WTC11 (cell line): ENCODE measurements at regions not wholly inside any gene's neighbourhood (a gene's known extent, or its start where the extent isn't known, plus 50 kb on each side); places are given as distances from the start of the nearest gene placed in this dataset.

Experiments used
- ATAC-seq: fragments of 200-7000 bp; cut with Tn5 transposase; 2 replicates; pipeline ENCODE4 v1.10.0; 2021; ENCODE audit warnings: mild to moderate bottlenecking, moderate library complexity
- CTCF ChIA-PET: fragments of 300-600 bp; sonication (Branson Sonifier 250); formaldehyde crosslinking; loops from one replicate; lab custom pipeline; 2021; ENCODE audit warnings: antibody characterized with exemption; lab: Charles Lee
- POLR2A ChIA-PET: fragments of 350-600 bp; sonication (Branson Sonifier 250); formaldehyde crosslinking; loops from one replicate; lab custom pipeline; 2021; ENCODE audit warnings: antibody characterized with exemption; lab: Charles Lee
- DNase-seq: peaks from one replicate; pipeline ENCODE4 v3.0.0; 2021; ENCODE audit warnings: low spot score
- H3K27ac Mint-ChIP-seq: 2 replicates; pipeline ENCODE4 v1.8.0; 2021; ENCODE audit warnings: mixed read lengths
- H3K27me3 Mint-ChIP-seq: 2 replicates; pipeline ENCODE4 v1.8.0; 2021; ENCODE audit warnings: low read depth, mild to moderate bottlenecking, moderate library complexity, mixed read lengths
- H3K36me3 Mint-ChIP-seq: 2 replicates; pipeline ENCODE4 v1.8.0; 2021; ENCODE audit warnings: mixed read lengths
- H3K4me1 Mint-ChIP-seq: 2 replicates; pipeline ENCODE4 v1.8.0; 2022; ENCODE audit warnings: mixed read lengths
- H3K4me3 Mint-ChIP-seq: 2 replicates; pipeline ENCODE4 v1.8.0; 2021; ENCODE audit warnings: mild to moderate bottlenecking, moderate library complexity, mixed read lengths
- H3K9me3 Mint-ChIP-seq: 2 replicates; pipeline ENCODE4 v1.8.0; 2021; ENCODE audit warnings: mixed read lengths
- ATF6 ChIP-seq: sonication (generic); formaldehyde crosslinking; IDR thresholded peaks from 2 replicates; pipeline ENCODE4 v1.8.1; 2023; ENCODE audit warnings: mild to moderate bottlenecking, missing genetic modification reagents
- GRHL2 ChIP-seq: fragments of 250-450 bp; sonication (Bioruptor Pico); IDR thresholded peaks from 2 replicates; pipeline ENCODE4 v1.8.0; 2022; ENCODE audit warnings: mild to moderate bottlenecking, moderate library complexity; ENCODE audit not compliant: insufficient replicate concordance, severe bottlenecking
- HMGA2 ChIP-seq: fragments of 250-450 bp; sonication (Bioruptor Pico); IDR thresholded peaks from 2 replicates; pipeline ENCODE4 v1.4.0; 2021; ENCODE audit warnings: mild to moderate bottlenecking, moderate library complexity
- KAT7 ChIP-seq: sonication (generic); formaldehyde crosslinking; IDR thresholded peaks from 2 replicates; pipeline ENCODE4 v1.8.1; 2023; ENCODE audit warnings: missing genetic modification reagents, mild to moderate bottlenecking, borderline replicate concordance
- NFATC4 ChIP-seq: fragments of 250-450 bp; sonication (Bioruptor Pico); IDR thresholded peaks from 2 replicates; pipeline ENCODE4 v1.9.0; 2021; ENCODE audit warnings: mild to moderate bottlenecking
- PRDM15 ChIP-seq: sonication (generic); formaldehyde crosslinking; IDR thresholded peaks from 2 replicates; pipeline ENCODE4 v1.8.0; 2022; ENCODE audit warnings: missing genetic modification reagents
- PRRX2 ChIP-seq: fragments of 250-450 bp; sonication (Bioruptor Pico); IDR thresholded peaks from 2 replicates; pipeline ENCODE4 v1.8.0; 2021; ENCODE audit warnings: mild to moderate bottlenecking
- TEAD4 ChIP-seq: sonication (generic); formaldehyde crosslinking; IDR thresholded peaks from 2 replicates; pipeline ENCODE4 v1.8.0; 2022; ENCODE audit warnings: mild to moderate bottlenecking, missing genetic modification reagents
- TP53 ChIP-seq: sonication (generic); formaldehyde crosslinking; IDR thresholded peaks from 2 replicates; pipeline ENCODE4 v1.8.1; 2023; ENCODE audit warnings: mild to moderate bottlenecking, missing genetic modification reagents
- ZNF138 ChIP-seq: sonication (generic); formaldehyde crosslinking; conservative IDR thresholded peaks from 2 replicates; pipeline ENCODE4 v1.8.1; 2022; ENCODE audit warnings: mild to moderate bottlenecking, moderate library complexity, missing genetic modification reagents
- ZNF219 ChIP-seq: sonication (generic); formaldehyde crosslinking; IDR thresholded peaks from 2 replicates; pipeline ENCODE4 v1.8.0; 2023; ENCODE audit warnings: missing genetic modification reagents, mild to moderate bottlenecking, borderline replicate concordance
- ZNF232 ChIP-seq: sonication (generic); formaldehyde crosslinking; IDR thresholded peaks from 2 replicates; pipeline ENCODE4 v1.8.0; 2022; ENCODE audit warnings: mild to moderate bottlenecking, missing genetic modification reagents
- ZNF317 ChIP-seq: sonication (generic); formaldehyde crosslinking; IDR thresholded peaks from 2 replicates; pipeline ENCODE4 v1.8.1; 2023; ENCODE audit warnings: low read depth, mild to moderate bottlenecking, moderate library complexity, missing genetic modification reagents, borderline replicate concordance
- ZNF423 ChIP-seq: fragments of 250-450 bp; sonication (Bioruptor Pico); IDR thresholded peaks from 2 replicates; pipeline ENCODE4 v2.1.2; 2022; ENCODE audit warnings: mild to moderate bottlenecking, moderate library complexity
- TF ChIP-seq, protein P1 (sequence below): fragments of 250-450 bp; sonication (Bioruptor Pico); IDR thresholded peaks from 2 replicates; pipeline ENCODE4 v1.9.0; 2021; ENCODE audit warnings: mild to moderate bottlenecking
- TF ChIP-seq, protein P2 (sequence below): sonication (generic); formaldehyde crosslinking; IDR thresholded peaks from 2 replicates; pipeline ENCODE4 v1.8.1; 2023; ENCODE audit warnings: mild to moderate bottlenecking, missing genetic modification reagents
- TF ChIP-seq, protein P3 (sequence below): fragments of 200-600 bp; IDR thresholded peaks from 2 replicates; pipeline ENCODE4 v1.8.0; 2022; ENCODE audit warnings: antibody characterized with exemption
- TF ChIP-seq, protein P4 (sequence below): sonication (generic); formaldehyde crosslinking; IDR thresholded peaks from 2 replicates; pipeline ENCODE4 v1.8.0; 2022; ENCODE audit warnings: mild to moderate bottlenecking, missing genetic modification reagents
- TF ChIP-seq, protein P5 (sequence below): sonication (generic); formaldehyde crosslinking; IDR thresholded peaks from 2 replicates; pipeline ENCODE4 v1.8.0; 2022; ENCODE audit warnings: mild to moderate bottlenecking, missing genetic modification reagents
- TF ChIP-seq, protein P6 (sequence below): fragments of 250-450 bp; sonication (Bioruptor Pico); IDR thresholded peaks from 2 replicates; pipeline ENCODE4 v1.9.0; 2021; ENCODE audit warnings: mild to moderate bottlenecking, borderline replicate concordance

DNA sequence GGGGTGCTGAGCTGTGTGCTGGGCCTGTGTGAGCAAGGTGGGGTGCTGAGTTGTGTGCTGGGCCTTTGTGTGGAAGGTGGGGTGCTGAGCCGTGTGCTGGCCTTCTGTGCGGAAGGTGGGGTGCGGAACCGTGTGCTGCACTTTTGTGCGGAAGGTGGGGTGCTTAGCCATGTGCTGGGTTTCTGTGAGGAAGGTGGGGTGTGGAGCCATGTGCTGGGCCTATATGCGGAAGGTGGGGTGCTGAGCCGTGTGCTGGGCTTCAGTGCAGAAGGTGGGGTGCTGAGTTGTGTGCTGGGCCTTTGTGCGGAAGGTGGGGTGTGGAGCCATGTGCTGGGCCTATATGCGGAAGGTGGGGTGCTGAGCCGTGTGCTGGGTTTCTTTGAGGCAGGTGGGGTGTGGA is 555.4 kb upstream of the EEF2KMT start:
- Mint-ChIP-seq H3K27ac (no peak overlapping the region), H3K4me3 (no peak overlapping the region), H3K4me1 (no peaks in the 10 kb centered on the region), H3K36me3 (peaks cover 60% of the 10 kb centered on the region)
- CTCF ChIA-PET, result no interaction called here
- no peak for DNase-seq
- TF ChIP-seq PRRX2 (CRISPR knock-in tag) (no peak), ZNF219 (CRISPR knock-in tag) (no peak), GRHL2 (CRISPR knock-in tag) (no peak), ATF6 (CRISPR knock-in tag) (no peak), KAT7 (CRISPR knock-in tag) (no peak), TEAD4 (CRISPR knock-in tag) (no peak), ZNF317 (no peak), TP53 (CRISPR knock-in tag) (no peak), ZNF423 (CRISPR knock-in tag) (no peak), ZNF232 (CRISPR knock-in tag) (no peak), HMGA2 (CRISPR knock-in tag) (no peak), NFATC4 (CRISPR knock-in tag) (no peak), ZNF138 (CRISPR knock-in tag) (no peak), PRDM15 (CRISPR knock-in tag) (no peak)
- TF ChIP-seq, protein P1, sequence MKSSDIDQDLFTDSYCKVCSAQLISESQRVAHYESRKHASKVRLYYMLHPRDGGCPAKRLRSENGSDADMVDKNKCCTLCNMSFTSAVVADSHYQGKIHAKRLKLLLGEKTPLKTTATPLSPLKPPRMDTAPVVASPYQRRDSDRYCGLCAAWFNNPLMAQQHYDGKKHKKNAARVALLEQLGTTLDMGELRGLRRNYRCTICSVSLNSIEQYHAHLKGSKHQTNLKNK (CRISPR knock-in tag), result no peak
- TF ChIP-seq, protein P2, sequence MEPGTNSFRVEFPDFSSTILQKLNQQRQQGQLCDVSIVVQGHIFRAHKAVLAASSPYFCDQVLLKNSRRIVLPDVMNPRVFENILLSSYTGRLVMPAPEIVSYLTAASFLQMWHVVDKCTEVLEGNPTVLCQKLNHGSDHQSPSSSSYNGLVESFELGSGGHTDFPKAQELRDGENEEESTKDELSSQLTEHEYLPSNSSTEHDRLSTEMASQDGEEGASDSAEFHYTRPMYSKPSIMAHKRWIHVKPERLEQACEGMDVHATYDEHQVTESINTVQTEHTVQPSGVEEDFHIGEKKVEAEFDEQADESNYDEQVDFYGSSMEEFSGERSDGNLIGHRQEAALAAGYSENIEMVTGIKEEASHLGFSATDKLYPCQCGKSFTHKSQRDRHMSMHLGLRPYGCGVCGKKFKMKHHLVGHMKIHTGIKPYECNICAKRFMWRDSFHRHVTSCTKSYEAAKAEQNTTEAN (CRISPR knock-in tag), result no peak
- TF ChIP-seq, protein P3, sequence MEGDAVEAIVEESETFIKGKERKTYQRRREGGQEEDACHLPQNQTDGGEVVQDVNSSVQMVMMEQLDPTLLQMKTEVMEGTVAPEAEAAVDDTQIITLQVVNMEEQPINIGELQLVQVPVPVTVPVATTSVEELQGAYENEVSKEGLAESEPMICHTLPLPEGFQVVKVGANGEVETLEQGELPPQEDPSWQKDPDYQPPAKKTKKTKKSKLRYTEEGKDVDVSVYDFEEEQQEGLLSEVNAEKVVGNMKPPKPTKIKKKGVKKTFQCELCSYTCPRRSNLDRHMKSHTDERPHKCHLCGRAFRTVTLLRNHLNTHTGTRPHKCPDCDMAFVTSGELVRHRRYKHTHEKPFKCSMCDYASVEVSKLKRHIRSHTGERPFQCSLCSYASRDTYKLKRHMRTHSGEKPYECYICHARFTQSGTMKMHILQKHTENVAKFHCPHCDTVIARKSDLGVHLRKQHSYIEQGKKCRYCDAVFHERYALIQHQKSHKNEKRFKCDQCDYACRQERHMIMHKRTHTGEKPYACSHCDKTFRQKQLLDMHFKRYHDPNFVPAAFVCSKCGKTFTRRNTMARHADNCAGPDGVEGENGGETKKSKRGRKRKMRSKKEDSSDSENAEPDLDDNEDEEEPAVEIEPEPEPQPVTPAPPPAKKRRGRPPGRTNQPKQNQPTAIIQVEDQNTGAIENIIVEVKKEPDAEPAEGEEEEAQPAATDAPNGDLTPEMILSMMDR, result no peak
- TF ChIP-seq, protein P4, sequence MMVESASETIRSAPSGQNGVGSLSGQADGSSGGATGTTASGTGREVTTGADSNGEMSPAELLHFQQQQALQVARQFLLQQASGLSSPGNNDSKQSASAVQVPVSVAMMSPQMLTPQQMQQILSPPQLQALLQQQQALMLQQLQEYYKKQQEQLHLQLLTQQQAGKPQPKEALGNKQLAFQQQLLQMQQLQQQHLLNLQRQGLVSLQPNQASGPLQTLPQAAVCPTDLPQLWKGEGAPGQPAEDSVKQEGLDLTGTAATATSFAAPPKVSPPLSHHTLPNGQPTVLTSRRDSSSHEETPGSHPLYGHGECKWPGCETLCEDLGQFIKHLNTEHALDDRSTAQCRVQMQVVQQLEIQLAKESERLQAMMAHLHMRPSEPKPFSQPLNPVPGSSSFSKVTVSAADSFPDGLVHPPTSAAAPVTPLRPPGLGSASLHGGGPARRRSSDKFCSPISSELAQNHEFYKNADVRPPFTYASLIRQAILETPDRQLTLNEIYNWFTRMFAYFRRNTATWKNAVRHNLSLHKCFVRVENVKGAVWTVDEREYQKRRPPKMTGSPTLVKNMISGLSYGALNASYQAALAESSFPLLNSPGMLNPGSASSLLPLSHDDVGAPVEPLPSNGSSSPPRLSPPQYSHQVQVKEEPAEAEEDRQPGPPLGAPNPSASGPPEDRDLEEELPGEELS (CRISPR knock-in tag), result no peak
- TF ChIP-seq, protein P5, sequence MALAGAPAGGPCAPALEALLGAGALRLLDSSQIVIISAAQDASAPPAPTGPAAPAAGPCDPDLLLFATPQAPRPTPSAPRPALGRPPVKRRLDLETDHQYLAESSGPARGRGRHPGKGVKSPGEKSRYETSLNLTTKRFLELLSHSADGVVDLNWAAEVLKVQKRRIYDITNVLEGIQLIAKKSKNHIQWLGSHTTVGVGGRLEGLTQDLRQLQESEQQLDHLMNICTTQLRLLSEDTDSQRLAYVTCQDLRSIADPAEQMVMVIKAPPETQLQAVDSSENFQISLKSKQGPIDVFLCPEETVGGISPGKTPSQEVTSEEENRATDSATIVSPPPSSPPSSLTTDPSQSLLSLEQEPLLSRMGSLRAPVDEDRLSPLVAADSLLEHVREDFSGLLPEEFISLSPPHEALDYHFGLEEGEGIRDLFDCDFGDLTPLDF, result no peak
- TF ChIP-seq, protein P6, sequence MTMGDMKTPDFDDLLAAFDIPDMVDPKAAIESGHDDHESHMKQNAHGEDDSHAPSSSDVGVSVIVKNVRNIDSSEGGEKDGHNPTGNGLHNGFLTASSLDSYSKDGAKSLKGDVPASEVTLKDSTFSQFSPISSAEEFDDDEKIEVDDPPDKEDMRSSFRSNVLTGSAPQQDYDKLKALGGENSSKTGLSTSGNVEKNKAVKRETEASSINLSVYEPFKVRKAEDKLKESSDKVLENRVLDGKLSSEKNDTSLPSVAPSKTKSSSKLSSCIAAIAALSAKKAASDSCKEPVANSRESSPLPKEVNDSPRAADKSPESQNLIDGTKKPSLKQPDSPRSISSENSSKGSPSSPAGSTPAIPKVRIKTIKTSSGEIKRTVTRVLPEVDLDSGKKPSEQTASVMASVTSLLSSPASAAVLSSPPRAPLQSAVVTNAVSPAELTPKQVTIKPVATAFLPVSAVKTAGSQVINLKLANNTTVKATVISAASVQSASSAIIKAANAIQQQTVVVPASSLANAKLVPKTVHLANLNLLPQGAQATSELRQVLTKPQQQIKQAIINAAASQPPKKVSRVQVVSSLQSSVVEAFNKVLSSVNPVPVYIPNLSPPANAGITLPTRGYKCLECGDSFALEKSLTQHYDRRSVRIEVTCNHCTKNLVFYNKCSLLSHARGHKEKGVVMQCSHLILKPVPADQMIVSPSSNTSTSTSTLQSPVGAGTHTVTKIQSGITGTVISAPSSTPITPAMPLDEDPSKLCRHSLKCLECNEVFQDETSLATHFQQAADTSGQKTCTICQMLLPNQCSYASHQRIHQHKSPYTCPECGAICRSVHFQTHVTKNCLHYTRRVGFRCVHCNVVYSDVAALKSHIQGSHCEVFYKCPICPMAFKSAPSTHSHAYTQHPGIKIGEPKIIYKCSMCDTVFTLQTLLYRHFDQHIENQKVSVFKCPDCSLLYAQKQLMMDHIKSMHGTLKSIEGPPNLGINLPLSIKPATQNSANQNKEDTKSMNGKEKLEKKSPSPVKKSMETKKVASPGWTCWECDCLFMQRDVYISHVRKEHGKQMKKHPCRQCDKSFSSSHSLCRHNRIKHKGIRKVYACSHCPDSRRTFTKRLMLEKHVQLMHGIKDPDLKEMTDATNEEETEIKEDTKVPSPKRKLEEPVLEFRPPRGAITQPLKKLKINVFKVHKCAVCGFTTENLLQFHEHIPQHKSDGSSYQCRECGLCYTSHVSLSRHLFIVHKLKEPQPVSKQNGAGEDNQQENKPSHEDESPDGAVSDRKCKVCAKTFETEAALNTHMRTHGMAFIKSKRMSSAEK (CRISPR knock-in tag), result no peak
- TF ChIP-seq, all 79 proteins: peak for 0
- no peak for ATAC-seq
- POLR2A ChIA-PET, result no interaction called here
- Mint-ChIP-seq H3K27me3 (peaks cover 5% of the 10 kb centered on the region), H3K9me3 (peaks cover 78% of the 10 kb centered on the region)
